GM13977 (cell line): ENCODE measurements at regions not wholly inside any gene's neighbourhood (a gene's known extent, or its start where the extent isn't known, plus 50 kb on each side); places are given as distances from the start of the nearest gene placed in this dataset.

Experiments
- DNase-seq: peaks from one replicate; pipeline ENCODE4 v3.0.0; 2012; ENCODE audit warnings: low spot score
- in situ Hi-C: fragments of 300-500 bp; cut with MboI; formaldehyde crosslinking; loops from one replicate; pipeline ENCODE4 v1.12.0; 2022; ENCODE audit warnings: low sequenced_read_pairs, low pct_unique_long_range_greater_than_20kb, mixed read lengths, inconsistent platforms; ENCODE audit not compliant: unreplicated experiment
- TF ChIP-seq, protein P1 (sequence below): IDR thresholded peaks from 2 replicates; pipeline ENCODE4 v1.5.1; 2012; ENCODE audit warnings: mild to moderate bottlenecking, control low read depth; ENCODE audit not compliant: insufficient read depth; ENCODE audit errors: extremely low read depth, missing control alignments

GRCh38 chr2:144146076-144146475, 373.8 kb downstream of the ZEB2 start:
- no peak for DNase-seq
- in situ Hi-C loops = no loop called here
- TF ChIP-seq, protein P1, sequence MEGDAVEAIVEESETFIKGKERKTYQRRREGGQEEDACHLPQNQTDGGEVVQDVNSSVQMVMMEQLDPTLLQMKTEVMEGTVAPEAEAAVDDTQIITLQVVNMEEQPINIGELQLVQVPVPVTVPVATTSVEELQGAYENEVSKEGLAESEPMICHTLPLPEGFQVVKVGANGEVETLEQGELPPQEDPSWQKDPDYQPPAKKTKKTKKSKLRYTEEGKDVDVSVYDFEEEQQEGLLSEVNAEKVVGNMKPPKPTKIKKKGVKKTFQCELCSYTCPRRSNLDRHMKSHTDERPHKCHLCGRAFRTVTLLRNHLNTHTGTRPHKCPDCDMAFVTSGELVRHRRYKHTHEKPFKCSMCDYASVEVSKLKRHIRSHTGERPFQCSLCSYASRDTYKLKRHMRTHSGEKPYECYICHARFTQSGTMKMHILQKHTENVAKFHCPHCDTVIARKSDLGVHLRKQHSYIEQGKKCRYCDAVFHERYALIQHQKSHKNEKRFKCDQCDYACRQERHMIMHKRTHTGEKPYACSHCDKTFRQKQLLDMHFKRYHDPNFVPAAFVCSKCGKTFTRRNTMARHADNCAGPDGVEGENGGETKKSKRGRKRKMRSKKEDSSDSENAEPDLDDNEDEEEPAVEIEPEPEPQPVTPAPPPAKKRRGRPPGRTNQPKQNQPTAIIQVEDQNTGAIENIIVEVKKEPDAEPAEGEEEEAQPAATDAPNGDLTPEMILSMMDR = no peak

DNA sequence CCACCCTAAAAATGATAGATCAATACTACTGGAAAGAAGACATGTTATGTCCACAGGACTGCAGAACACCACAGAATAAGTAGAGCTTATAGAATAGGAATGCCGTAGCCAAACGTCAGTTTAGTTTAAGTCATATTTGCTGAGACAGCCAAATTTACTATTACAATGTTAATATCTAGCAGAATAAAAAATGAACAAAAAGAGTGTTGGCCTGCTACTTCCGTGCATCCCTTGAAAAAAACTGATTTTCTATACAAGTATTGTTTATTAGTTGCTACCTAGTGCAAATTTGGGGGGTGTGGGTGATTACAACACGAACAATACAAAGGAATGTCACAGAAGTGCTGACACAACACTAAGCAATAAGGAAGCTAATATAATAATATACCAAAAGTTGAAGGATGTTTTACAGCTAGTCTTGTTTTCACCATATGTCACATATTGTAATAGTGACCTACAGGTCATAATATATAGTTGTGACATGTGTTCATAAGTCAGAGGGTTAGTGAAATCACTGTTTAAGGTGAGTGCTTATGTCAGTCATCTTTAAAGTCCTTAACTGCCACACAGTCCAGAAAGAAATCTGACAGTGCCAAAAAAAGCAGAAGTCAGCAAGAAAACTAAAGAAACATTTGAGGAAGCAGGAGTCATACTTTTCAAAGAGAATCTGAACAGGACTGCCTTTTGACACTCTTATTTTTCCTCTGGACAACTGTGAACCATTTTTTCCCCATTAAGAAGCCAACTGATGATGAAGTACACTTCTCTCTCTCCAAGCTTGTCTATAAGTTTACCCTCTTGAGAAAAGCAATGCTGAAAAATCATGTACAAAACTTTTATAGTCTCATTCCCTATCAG, 376.4 kb downstream of the ZEB2 start:
- in situ Hi-C loops = no loop called here
- TF ChIP-seq, protein P1 = no peak
- no peak for DNase-seq

DNA sequence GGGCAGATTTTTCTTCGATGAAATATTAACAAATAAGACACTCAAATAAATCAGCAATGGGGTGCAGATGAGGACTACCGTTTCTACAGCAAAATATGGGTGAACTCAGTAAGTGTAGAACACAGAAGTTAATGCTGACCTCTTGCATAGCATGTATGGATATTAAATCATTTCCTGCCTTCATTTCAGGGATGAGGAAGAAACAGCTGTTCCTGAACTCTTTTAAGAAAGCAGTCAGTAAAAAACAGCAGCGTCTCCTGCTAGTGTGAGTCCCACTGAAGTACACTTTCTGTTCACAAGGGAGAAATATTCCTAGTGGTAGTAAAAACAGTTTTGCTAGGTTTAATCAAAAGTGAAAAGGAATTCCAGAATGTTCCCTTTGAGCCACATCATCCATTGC, 379.0 kb downstream of the ZEB2 start:
- TF ChIP-seq, protein P1 = no peak
- in situ Hi-C loops = no loop called here
- DNase-seq = no peak

- DNase-seq = no peak
- TF ChIP-seq, protein P1 = no peak
- in situ Hi-C loops = no loop called here
Measured at GRCh38 chr2:144137705-144138428, 382.1 kb downstream of the ZEB2 start.

DNA sequence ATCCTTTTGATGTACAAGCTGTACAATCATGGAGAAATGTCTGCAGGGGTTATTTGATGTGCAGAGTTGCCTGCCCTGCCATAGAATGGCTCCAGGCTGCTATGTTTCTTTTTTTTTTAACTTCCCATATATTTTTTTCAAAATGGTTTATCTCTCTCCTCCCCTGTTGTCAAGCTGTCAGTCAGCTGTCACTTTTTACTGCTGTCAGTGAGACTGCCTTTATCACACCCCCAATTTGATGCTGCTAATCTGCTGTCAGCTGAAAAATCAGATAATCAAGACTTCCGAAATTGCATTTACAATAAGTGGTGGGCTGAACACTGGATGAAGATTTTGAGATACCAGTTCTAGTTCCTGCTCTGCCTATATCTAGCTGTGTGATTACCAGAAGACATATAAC, 382.6 kb downstream of the ZEB2 start:
- TF ChIP-seq, protein P1 = no peak
- in situ Hi-C loops = no loop called here
- DNase-seq = no peak

GRCh38 chr2:144136297-144137010, 383.5 kb downstream of the ZEB2 start:
- in situ Hi-C loops = no loop called here
- no peak for DNase-seq
- TF ChIP-seq, protein P1 = no peak
